DOHH2 (cell line): ENCODE measurements at regions not wholly inside any gene's neighbourhood (a gene's known extent, or its start where the extent isn't known, plus 50 kb on each side); places are given as distances from the start of the nearest gene placed in this dataset.

ENCODE experiments used
- H3F3A ChIP-seq: fragments of 200-600 bp; sonication (generic), shearing (Covaris generic); 2 replicates; pipeline ENCODE4 v1.6.0; 2016; ENCODE audit warnings: antibody characterized with exemption, mild to moderate bottlenecking; ENCODE audit not compliant: control insufficient read depth, insufficient read depth
- H3K27ac ChIP-seq: fragments of 200-600 bp; sonication (generic); 2 replicates; pipeline ENCODE4 v1.5.1; 2014; ENCODE audit warnings: low read depth, mild to moderate bottlenecking, low read length, moderate library complexity
- H3K27me3 ChIP-seq: fragments of 200-600 bp; sonication (generic); 2 replicates; pipeline ENCODE4 v1.6.1; 2014; ENCODE audit warnings: mild to moderate bottlenecking, low read length, mixed read lengths; ENCODE audit not compliant: control insufficient read depth
- H3K36me3 ChIP-seq: fragments of 200-600 bp; sonication (generic); 2 replicates; pipeline ENCODE4 v1.6.1; 2014; ENCODE audit warnings: mild to moderate bottlenecking, low read length, moderate library complexity, mixed read lengths; ENCODE audit not compliant: control insufficient read depth
- H3K4me1 ChIP-seq: fragments of 200-600 bp; sonication (generic); 2 replicates; pipeline ENCODE4 v1.6.1; 2014; ENCODE audit warnings: mild to moderate bottlenecking, low read length, mixed read lengths; ENCODE audit not compliant: control insufficient read depth
- H3K4me2 ChIP-seq: fragments of 200-600 bp; sonication (generic); 2 replicates; pipeline ENCODE4 v1.6.0; 2014; ENCODE audit warnings: mild to moderate bottlenecking, low read length, moderate library complexity
- H3K4me3 ChIP-seq: fragments of 200-600 bp; sonication (generic); 2 replicates; pipeline ENCODE4 v1.5.1; 2014; ENCODE audit warnings: mild to moderate bottlenecking, low read length, mixed read lengths
- H3K79me2 ChIP-seq: fragments of 200-600 bp; sonication (generic); 2 replicates; pipeline ENCODE4 v1.6.1; 2014; ENCODE audit warnings: mild to moderate bottlenecking, low read length, mixed read lengths; ENCODE audit not compliant: control insufficient read depth
- H3K9me2 ChIP-seq: fragments of 200-600 bp; sonication (generic); replicated peaks from 2 replicates; pipeline ENCODE4 v1.6.1; 2014; ENCODE audit warnings: mild to moderate bottlenecking, low read length, mixed read lengths; ENCODE audit not compliant: control insufficient read depth
- H3K9me3 ChIP-seq: fragments of 200-600 bp; sonication (generic); 2 replicates; pipeline ENCODE4 v1.6.1; 2014; ENCODE audit warnings: antibody characterized with exemption, low read length, mixed read lengths; ENCODE audit not compliant: control insufficient read depth, insufficient read depth
- H4K20me1 ChIP-seq: fragments of 200-600 bp; sonication (generic); 2 replicates; pipeline ENCODE4 v1.6.0; 2014; ENCODE audit warnings: low read depth, mild to moderate bottlenecking, antibody characterized with exemption, low read length, moderate library complexity; ENCODE audit not compliant: control insufficient read depth, insufficient read depth
- EZH2phosphoT487 ChIP-seq: fragments of 200-600 bp; sonication (generic); IDR thresholded peaks from 2 replicates; pipeline ENCODE4 v1.6.1; 2017; ENCODE audit warnings: borderline replicate concordance, mild to moderate bottlenecking, antibody characterized with exemption, low read length, moderate library complexity, mixed read lengths
- TF ChIP-seq, protein P1 (sequence below): fragments of 200-600 bp; sonication (generic); IDR thresholded peaks from one replicate; pipeline ENCODE4 v1.5.1; 2014; ENCODE audit warnings: antibody characterized with exemption, mild to moderate bottlenecking, low read depth, low read length; ENCODE audit not compliant: poor library complexity, severe bottlenecking

DNA sequence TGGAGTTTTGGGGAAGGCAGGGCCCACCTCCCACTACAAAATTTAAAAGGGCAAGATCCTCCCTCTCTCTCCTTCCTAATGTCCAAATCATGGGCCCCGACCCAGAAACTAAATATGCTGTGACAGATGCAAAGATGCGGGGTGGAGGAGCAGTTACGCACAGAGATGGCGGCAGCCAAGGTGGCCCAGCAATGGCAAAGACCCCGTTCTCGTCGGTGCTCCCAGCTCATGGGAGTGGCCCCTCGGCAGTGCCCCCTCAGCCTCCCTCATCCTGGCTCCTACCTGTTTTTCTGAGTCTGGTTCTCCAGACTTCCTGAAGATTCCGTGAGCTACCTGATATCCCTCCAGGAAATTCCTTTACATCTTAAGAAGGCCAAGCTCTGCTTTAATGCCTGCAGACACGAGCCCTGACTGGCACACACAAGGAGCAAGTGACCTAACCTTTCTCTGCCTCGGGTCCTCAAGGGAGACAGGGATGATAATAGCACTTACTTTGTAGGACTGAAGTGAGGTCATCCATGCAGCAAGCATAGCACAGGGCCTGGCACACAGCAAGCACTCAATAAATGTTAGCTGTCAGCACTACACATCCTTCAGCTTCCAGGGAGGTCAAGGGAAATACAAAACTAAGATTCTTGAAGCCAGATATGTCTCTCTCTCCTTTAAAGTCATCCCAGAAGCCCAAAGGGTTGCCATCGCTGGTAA, 103.5 kb downstream of the LSM3 start:
- TF ChIP-seq, protein P1, sequence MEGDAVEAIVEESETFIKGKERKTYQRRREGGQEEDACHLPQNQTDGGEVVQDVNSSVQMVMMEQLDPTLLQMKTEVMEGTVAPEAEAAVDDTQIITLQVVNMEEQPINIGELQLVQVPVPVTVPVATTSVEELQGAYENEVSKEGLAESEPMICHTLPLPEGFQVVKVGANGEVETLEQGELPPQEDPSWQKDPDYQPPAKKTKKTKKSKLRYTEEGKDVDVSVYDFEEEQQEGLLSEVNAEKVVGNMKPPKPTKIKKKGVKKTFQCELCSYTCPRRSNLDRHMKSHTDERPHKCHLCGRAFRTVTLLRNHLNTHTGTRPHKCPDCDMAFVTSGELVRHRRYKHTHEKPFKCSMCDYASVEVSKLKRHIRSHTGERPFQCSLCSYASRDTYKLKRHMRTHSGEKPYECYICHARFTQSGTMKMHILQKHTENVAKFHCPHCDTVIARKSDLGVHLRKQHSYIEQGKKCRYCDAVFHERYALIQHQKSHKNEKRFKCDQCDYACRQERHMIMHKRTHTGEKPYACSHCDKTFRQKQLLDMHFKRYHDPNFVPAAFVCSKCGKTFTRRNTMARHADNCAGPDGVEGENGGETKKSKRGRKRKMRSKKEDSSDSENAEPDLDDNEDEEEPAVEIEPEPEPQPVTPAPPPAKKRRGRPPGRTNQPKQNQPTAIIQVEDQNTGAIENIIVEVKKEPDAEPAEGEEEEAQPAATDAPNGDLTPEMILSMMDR: no peak
- TF ChIP-seq EZH2phosphoT487: no peak
- Histone ChIP-seq H3K4me1 (no peaks in the 10 kb centered on the region), H3K36me3 (no peaks in the 10 kb centered on the region), H3K9me2 (no peaks in the 10 kb centered on the region), H3K4me2 (no peak overlapping the region), H3K4me3 (no peak overlapping the region), H3K79me2 (no peaks in the 10 kb centered on the region), H3K27me3 (peaks cover 2% of the 10 kb centered on the region; the same call in 1 of the 2 replicates), H4K20me1 (no peaks in the 10 kb centered on the region), H3F3A (no peaks in the 10 kb centered on the region), H3K27ac (no peak overlapping the region), H3K9me3 (no peaks in the 10 kb centered on the region)

DNA sequence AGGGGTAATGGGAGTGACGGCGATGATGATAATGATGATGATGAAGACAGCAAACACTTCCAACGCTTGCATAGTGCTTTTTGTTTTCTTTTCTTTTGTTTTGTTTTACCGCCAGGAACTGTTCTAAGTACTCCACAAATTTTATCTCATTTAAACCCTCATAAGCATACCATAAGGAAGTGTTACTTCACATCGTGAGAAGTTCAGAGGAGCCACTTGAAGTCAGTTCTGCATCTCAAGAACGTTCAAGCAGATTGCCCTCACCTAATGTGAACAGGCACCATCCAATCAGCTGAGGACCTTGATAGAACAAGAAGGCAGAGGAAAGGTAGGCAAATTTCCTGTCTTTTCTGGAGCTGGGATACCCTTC, 104.1 kb downstream of the LSM3 start:
- Histone ChIP-seq H3K4me2 (no peak overlapping the region), H3K4me3 (no peak overlapping the region), H3K9me2 (no peaks in the 10 kb centered on the region), H3K9me3 (no peaks in the 10 kb centered on the region), H3K27ac (no peak overlapping the region), H4K20me1 (no peaks in the 10 kb centered on the region), H3K4me1 (no peaks in the 10 kb centered on the region), H3F3A (no peaks in the 10 kb centered on the region), H3K79me2 (no peaks in the 10 kb centered on the region), H3K36me3 (no peaks in the 10 kb centered on the region), H3K27me3 (peaks cover 2% of the 10 kb centered on the region; the same call in 1 of the 2 replicates)
- TF ChIP-seq, protein P1: no peak
- TF ChIP-seq EZH2phosphoT487: no peak

DNA sequence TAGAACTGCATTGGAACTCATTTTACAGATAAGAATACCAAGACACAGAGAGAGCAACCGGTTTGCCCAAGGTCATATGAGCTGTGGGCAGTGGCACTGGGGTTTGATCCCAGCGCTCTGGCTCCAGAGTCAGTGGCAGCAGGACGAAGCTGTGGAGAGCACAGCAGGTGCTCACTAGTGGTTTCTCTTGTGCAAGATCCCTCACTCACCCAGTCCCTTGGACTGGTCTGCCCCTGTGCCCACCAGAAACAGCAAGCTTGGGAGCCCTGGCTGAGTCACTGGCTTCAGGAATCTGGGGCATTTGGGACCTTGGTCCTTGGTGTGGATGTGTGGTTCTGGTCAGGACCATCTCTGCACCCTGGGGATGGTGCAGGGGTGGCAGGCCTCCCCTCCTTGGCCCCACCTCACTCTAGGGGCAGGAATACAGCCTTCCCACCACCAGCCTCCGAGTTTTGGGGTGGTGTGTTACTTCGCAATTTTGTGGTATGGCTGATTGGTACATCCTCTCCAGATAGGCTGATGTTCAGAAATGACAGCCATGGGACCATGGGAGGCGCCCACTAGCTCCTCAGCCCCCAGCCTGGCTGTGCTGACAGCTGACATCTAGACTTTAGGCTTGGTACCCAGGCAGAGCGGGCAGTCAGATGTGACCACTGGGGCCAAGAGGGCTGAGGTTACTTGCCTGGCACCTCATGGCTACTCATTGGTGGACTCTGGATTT, 104.6 kb downstream of the LSM3 start:
- H3K4me3 ChIP-seq: no peak overlapping the region
- peaks cover 4% of the 10 kb centered on the region; the same call in 1 of the 2 replicates for H3K27me3 ChIP-seq
- H3K79me2 ChIP-seq: no peaks in the 10 kb centered on the region
- H3K4me1 ChIP-seq: no peaks in the 10 kb centered on the region
- no peaks in the 10 kb centered on the region for H3K9me2 ChIP-seq
- no peaks in the 10 kb centered on the region for H3K9me3 ChIP-seq
- no peaks in the 10 kb centered on the region for H3K36me3 ChIP-seq
- TF ChIP-seq, protein P1: no peak
- TF ChIP-seq EZH2phosphoT487: no peak
- H3K27ac ChIP-seq: no peak overlapping the region
- no peaks in the 10 kb centered on the region for H4K20me1 ChIP-seq
- H3K4me2 ChIP-seq: no peak overlapping the region
- H3F3A ChIP-seq: no peaks in the 10 kb centered on the region
